Esophagus muscularis mucosa (tissue), 4 donors: ENCODE measurements at regions not wholly inside any gene's neighbourhood (a gene's known extent, or its start where the extent isn't known, plus 50 kb on each side); places are given as distances from the start of the nearest gene placed in this dataset.

Source experiments
- DNase-seq: peaks from one replicate; pipeline ENCODE4 v3.0.0-alpha.2; 2017; ENCODE audit errors: extremely low spot score
- H3K27ac ChIP-seq, 4 donors: fragments of 200-600 bp; sonication (generic); replicated peaks in 1 of 4; 1 replicate in 3 of 4; 2 replicates in 1 of 4; pipeline ENCODE4 v1.5.1; 2016 to 2019; ENCODE audit warnings: mild to moderate bottlenecking in 1 of 4
- H3K27me3 ChIP-seq, 4 donors: fragments of 200-600 bp; sonication (generic); one replicate each; pipeline versions ENCODE4 v1.5.1 to v1.6.0; 2016 to 2019
- H3K36me3 ChIP-seq, 4 donors: fragments of 200-600 bp; sonication (generic); one replicate each; pipeline ENCODE4 v1.5.1; 2016 to 2019
- H3K4me1 ChIP-seq, 4 donors: fragments of 200-600 bp; sonication (generic); one replicate each; pipeline ENCODE4 v1.5.1; 2016 to 2019
- H3K4me3 ChIP-seq, 4 donors: fragments of 200-600 bp; sonication (generic); 1 replicate in 2 of 4; 2 replicates in 2 of 4; pipeline ENCODE4 v1.5.1; 2016 to 2019; ENCODE audit warnings: mild to moderate bottlenecking in 4 of 4, moderate library complexity in 1 of 4
- H3K9me3 ChIP-seq, 4 donors: fragments of 200-600 bp; sonication (generic); 1 replicate in 3 of 4; 2 replicates in 1 of 4; pipeline ENCODE4 v1.5.1; 2016 to 2019
- CTCF ChIP-seq, 3 experiments: fragments of 200-600 bp in 2 of 3; fragments of 450-650 bp in 1 of 3; sonication (generic) in 2 of 3; IDR thresholded peaks; one replicate each; pipeline ENCODE4 v1.5.1; 2017 to 2019; ENCODE audit warnings: antibody characterized with exemption in 3 of 3, mild to moderate bottlenecking in 2 of 3, moderate library complexity in 1 of 3
- EP300 ChIP-seq: sonication (generic); formaldehyde crosslinking; IDR thresholded peaks from one replicate; pipeline ENCODE4 v1.6.1; 2017; ENCODE audit warnings: antibody characterized with exemption
- POLR2A ChIP-seq: fragments of 450-650 bp; IDR thresholded peaks from one replicate; pipeline ENCODE4 v1.6.1; 2017; ENCODE audit warnings: antibody characterized with exemption, moderate library complexity, mild to moderate bottlenecking, low read depth
- POLR2AphosphoS5 ChIP-seq, 2 donors: sonication (generic); formaldehyde crosslinking; IDR thresholded peaks; one replicate each; pipeline ENCODE4 v1.6.1; 2017; ENCODE audit warnings: antibody characterized with exemption in 2 of 2
- WGBS: methylation state at CpG from one replicate; pipeline ENCODE4 v1.1.5; 2018; 5-methylcytosine and 5-hydroxymethylcytosine counted together
- intact Hi-C: fragments of 100-400 bp; cut with DNase I; formaldehyde crosslinking; loops from one replicate; pipeline ENCODE4 v1.15.1; 2023

- peaks cover 0 to 5% (median 0%) of the 10 kb centered on the region in 4 donors for H3K9me3 ChIP-seq
- 52% methylated on average over 1 of the region's 1 CpG for WGBS
- intact Hi-C loops: no loop called here
- no peaks in the 10 kb centered on the region for H3K27me3 ChIP-seq
- TF ChIP-seq POLR2AphosphoS5 (IDR thresholded peaks at IDR 0.05) (no peak), CTCF (IDR thresholded peaks at IDR 0.05) (no peak), EP300 (no peak), POLR2A (no peak)
- H3K27ac ChIP-seq: no peak overlapping the region
- no peaks in the 10 kb centered on the region for H3K4me1 ChIP-seq
- no peaks in the 10 kb centered on the region for H3K36me3 ChIP-seq
- DNase-seq: no peak
- H3K4me3 ChIP-seq: no peak overlapping the region
Observed at GRCh38 chr1:187809549-187809948, 980.8 kb downstream of the PLA2G4A start.

- Histone ChIP-seq H3K27ac (no peak overlapping the region), H3K27me3 (no peaks in the 10 kb centered on the region), H3K36me3 (no peaks in the 10 kb centered on the region), H3K4me3 (no peak overlapping the region), H3K4me1 (no peaks in the 10 kb centered on the region), H3K9me3 (no peaks in the 10 kb centered on the region)
- 81% methylated on average over 2 of the region's 2 CpGs for WGBS
- DNase-seq: no peak
- intact Hi-C loops: no loop called here
- TF ChIP-seq EP300 (no peak), POLR2AphosphoS5 (IDR thresholded peaks at IDR 0.05) (no peak), POLR2A (no peak), CTCF (IDR thresholded peaks at IDR 0.05) (no peak)
Observed at GRCh38 chr1:187816646-187817045, 987.9 kb downstream of the PLA2G4A start.

- Histone ChIP-seq H3K4me3 (no peak overlapping the region), H3K4me1 (no peaks in the 10 kb centered on the region), H3K27me3 (no peaks in the 10 kb centered on the region), H3K36me3 (no peaks in the 10 kb centered on the region), H3K27ac (no peak overlapping the region), H3K9me3 (peaks cover 0 to 7% (median 3%) of the 10 kb centered on the region in 4 donors)
- DNase-seq: no peak
- WGBS: 98% methylated on average over 5 of the region's 5 CpGs
- intact Hi-C loops: no loop called here
- TF ChIP-seq POLR2AphosphoS5 (IDR thresholded peaks at IDR 0.05): no peak
- TF ChIP-seq CTCF (IDR thresholded peaks at IDR 0.05): no peak
- no peak for TF ChIP-seq EP300
- no peak for TF ChIP-seq POLR2A
Observed at GRCh38 chr1:187817782-187818181, 989.0 kb downstream of the PLA2G4A start.

- Histone ChIP-seq H3K4me3 (no peak overlapping the region), H3K36me3 (no peaks in the 10 kb centered on the region), H3K4me1 (no peaks in the 10 kb centered on the region), H3K27me3 (no peaks in the 10 kb centered on the region), H3K9me3 (peaks cover 0 to 8% (median 3%) of the 10 kb centered on the region in 4 donors), H3K27ac (no peak overlapping the region)
- 48% methylated on average over 5 of the region's 5 CpGs for WGBS
- TF ChIP-seq POLR2AphosphoS5 (IDR thresholded peaks at IDR 0.05) (no peak), EP300 (no peak), CTCF (IDR thresholded peaks at IDR 0.05) (no peak), POLR2A (no peak)
- DNase-seq: no peak
- intact Hi-C loops: no loop called here
Observed at GRCh38 chr1:187819086-187819485, 990.3 kb downstream of the PLA2G4A start.

GRCh38 chr1:187836557-187836956 lies 1007.8 kb downstream of the PLA2G4A start:
- intact Hi-C loops: no loop called here
- no peaks in the 10 kb centered on the region for H3K36me3 ChIP-seq
- TF ChIP-seq POLR2AphosphoS5 (IDR thresholded peaks at IDR 0.05) (no peak), EP300 (no peak), CTCF (IDR thresholded peaks at IDR 0.05) (no peak), POLR2A (no peak)
- H3K4me3 ChIP-seq: no peak overlapping the region
- no peak for DNase-seq
- H3K27me3 ChIP-seq: no peaks in the 10 kb centered on the region
- H3K4me1 ChIP-seq: no peaks in the 10 kb centered on the region
- H3K27ac ChIP-seq: no peak overlapping the region
- WGBS: 90% methylated on average over 12 of the region's 12 CpGs
- peaks cover 0 to 6% (median 0%) of the 10 kb centered on the region in 4 donors for H3K9me3 ChIP-seq
